Heart left ventricle (tissue), 16 donors: ENCODE measurements at regions not wholly inside any gene's neighbourhood (a gene's known extent, or its start where the extent isn't known, plus 50 kb on each side); places are given as distances from the start of the nearest gene placed in this dataset.
"Not testable (repeated sequence)": the region's sequence is repeated elsewhere in the genome, so short reads cannot be mapped to it uniquely, and the experiment has no call there.

Experiments
- ATAC-seq, 4 donors: fragments of 200-7000 bp; cut with Tn5 transposase; one replicate each; pipeline ENCODE4 v1.9.1; 2020 to 2022; ENCODE audit warnings: moderate library complexity in 4 of 4, mild to moderate bottlenecking in 3 of 4, moderate number of reproducible peaks in 1 of 4
- DNase-seq, 5 donors: peaks; one replicate each; pipeline ENCODE4 v3.0.0-alpha.2; 2020
- H3K27ac ChIP-seq, 12 donors: fragments of 200-600 bp; sonication (generic) in 4 of 12; one replicate each; pipeline versions ENCODE4 v1.5.0 to v1.8.0; 2016 to 2022; ENCODE audit warnings: mild to moderate bottlenecking in 2 of 12
- H3K27me3 ChIP-seq, 9 donors: fragments of 200-600 bp; sonication (generic) in 2 of 9; one replicate each; pipeline versions ENCODE4 v1.5.1 to v1.8.0; 2016 to 2022; ENCODE audit warnings: mild to moderate bottlenecking in 3 of 9
- H3K36me3 ChIP-seq, 9 donors: fragments of 200-600 bp; sonication (generic) in 2 of 9; one replicate each; pipeline versions ENCODE4 v1.5.0 to v1.8.0; 2018 to 2022; ENCODE audit warnings: mild to moderate bottlenecking in 2 of 9
- H3K4me1 ChIP-seq, 12 donors: fragments of 200-600 bp; sonication (generic) in 4 of 12; one replicate each; pipeline versions ENCODE4 v1.5.0 to v1.8.0; 2016 to 2022; ENCODE audit warnings: mild to moderate bottlenecking in 3 of 12
- H3K4me3 ChIP-seq, 12 donors: fragments of 200-600 bp; sonication (generic) in 4 of 12; one replicate each; pipeline versions ENCODE4 v1.5.0 to v1.8.0; 2017 to 2022; ENCODE audit warnings: mild to moderate bottlenecking in 9 of 12, moderate library complexity in 4 of 12
- H3K9me3 ChIP-seq, 12 donors: fragments of 200-600 bp; sonication (generic) in 4 of 12; one replicate each; pipeline versions ENCODE4 v1.5.0 to v1.8.0; 2016 to 2022; ENCODE audit warnings: mild to moderate bottlenecking in 1 of 12
- CTCF ChIP-seq, 12 donors: fragments of 200-600 bp; sonication (generic) in 4 of 12; IDR thresholded peaks; one replicate each; pipeline versions ENCODE4 v1.5.0 to v1.8.0; 2018 to 2022; ENCODE audit warnings: antibody characterized with exemption in 12 of 12, mild to moderate bottlenecking in 5 of 12
- POLR2A ChIP-seq, 2 donors: fragments of 450-650 bp; IDR thresholded peaks; one replicate each; pipeline ENCODE4 v1.6.1; 2017; ENCODE audit warnings: antibody characterized with exemption in 2 of 2, mild to moderate bottlenecking in 2 of 2, moderate library complexity in 2 of 2
- WGBS, 4 donors: extraction: QIAGEN DNeasy Blood & Tissue Kit in 2 of 4; methylation state at CpG; one replicate each; pipeline versions ENCODE4 v1.1.5 to v1.1.7; 2013 to 2018; 5-methylcytosine and 5-hydroxymethylcytosine counted together
- intact Hi-C, 10 donors: fragments of 100-400 bp; cut with DNase I; formaldehyde crosslinking; loops; one replicate each; pipeline versions ENCODE4 v1.11.1 to v1.14.2; 2022
- donor health status: ischemic (EF 13 %, LVEDD 7.1; RV severe dilation, severe dysfunction).
- donor health status: healthy with polysubstance abuse.
- donor health status: DM: no; HTN: yes; CAD: no.
- donor health status: DM: no; HTN: no; CAD: no.
- donor health status: ischemic (EF 25% LVEDD 6.9; RV normal size, moderate dysfunction).
- donor health status: ischemic (EF 25% LVEDD 5.7; RV mildly dilated, moderate dysfunction).
- donor health status: healthy.
- donor health status: DM: yes; HTN: yes; CAD: no.
- donor health status: ischemic (EF 35%, LVEDD 5.7; RV mildly dilated, moderate dysfunction).
- donor health status: nonischemic (EF 11% LVEDD 7.7; RV severe dilation, severe dysfunction).
- donor health status: DM: yes; HTN: yes; CAD: no.
- donor health status: PGD.
- donor health status: ischemic (EF 29% LVEDD 5.4; RV normal size, mild dysfunction).
- donor health status: nonischemic (EF 23%, LVEDD 6.1; RV moderate dilation, normal function).

- intact Hi-C loops: no loop called here
- TF ChIP-seq POLR2A (IDR thresholded peaks at IDR 0.05) (no peak), CTCF (IDR thresholded peaks at IDR 0.05) (no peak)
- Histone ChIP-seq H3K27ac (no peak overlapping the region), H3K9me3 (no peaks in the 10 kb centered on the region), H3K4me1 (no peaks in the 10 kb centered on the region), H3K36me3 (no peaks in the 10 kb centered on the region), H3K4me3 (no peak overlapping the region), H3K27me3 (no peaks in the 10 kb centered on the region)
- WGBS, 4 donors: 58 to 73% (median 62%) methylated on average over 3 of the region's 3 CpGs
- DNase-seq (no peak), ATAC-seq (no peak)
Measured at GRCh38 chr3:88480822-88481221, 331.1 kb downstream of the C3orf38 start.

GRCh38 chr3:88485001-88485400, 335.2 kb downstream of the C3orf38 start:
- Histone ChIP-seq H3K4me1 (no peaks in the 10 kb centered on the region), H3K27me3 (no peaks in the 10 kb centered on the region), H3K4me3 (no peak overlapping the region), H3K9me3 (no peaks in the 10 kb centered on the region), H3K27ac (no peak overlapping the region), H3K36me3 (no peaks in the 10 kb centered on the region)
- TF ChIP-seq POLR2A (IDR thresholded peaks at IDR 0.05) (no peak), CTCF (IDR thresholded peaks at IDR 0.05) (no peak)
- DNase-seq (no peak), ATAC-seq (no peak)
- intact Hi-C loops: no loop called here

GRCh38 chr3:88508818-88509217, 359.1 kb downstream of the C3orf38 start:
- H3K4me1 ChIP-seq, H3K36me3 ChIP-seq, H3K4me3 ChIP-seq, H3K27me3 ChIP-seq, DNase-seq, H3K9me3 ChIP-seq, H3K27ac ChIP-seq, ATAC-seq, intact Hi-C loops: not testable (repeated sequence)
- WGBS, 4 donors: 87 to 94% (median 90%) methylated on average over 12 to 15 of the region's 15 CpGs

GRCh38 chr3:88509582-88509981, 359.8 kb downstream of the C3orf38 start:
- no peak for ATAC-seq

More at GRCh38 chr3:88509582-88509981, 359.8 kb downstream of the C3orf38 start:
- H3K4me3 ChIP-seq: no peak overlapping the region
- no peak for DNase-seq
- peaks cover 0 to 8% (median 0%) of the 10 kb centered on the region in 12 donors for H3K9me3 ChIP-seq
- intact Hi-C loops: no loop called here
- no peak for TF ChIP-seq CTCF (IDR thresholded peaks at IDR 0.05)
- TF ChIP-seq POLR2A (IDR thresholded peaks at IDR 0.05): no peak
- H3K27ac ChIP-seq: no peak overlapping the region
- no peaks in the 10 kb centered on the region for H3K27me3 ChIP-seq
- no peaks in the 10 kb centered on the region for H3K4me1 ChIP-seq
- 61 to 79% (median 75%) methylated on average over 3 of the region's 3 CpGs for WGBS, 4 donors
- H3K36me3 ChIP-seq: no peaks in the 10 kb centered on the region
